Fibroblast of upper back skin (primary cell): ENCODE measurements at regions not wholly inside any gene's neighbourhood (a gene's known extent, or its start where the extent isn't known, plus 50 kb on each side); places are given as distances from the start of the nearest gene placed in this dataset.
"Not testable (repeated sequence)": the region's sequence is repeated elsewhere in the genome, so short reads cannot be mapped to it uniquely, and the experiment has no call there.

ENCODE experiments used
- DNase-seq: peaks from one replicate; pipeline ENCODE4 v3.0.0-alpha.2; 2013

DNA sequence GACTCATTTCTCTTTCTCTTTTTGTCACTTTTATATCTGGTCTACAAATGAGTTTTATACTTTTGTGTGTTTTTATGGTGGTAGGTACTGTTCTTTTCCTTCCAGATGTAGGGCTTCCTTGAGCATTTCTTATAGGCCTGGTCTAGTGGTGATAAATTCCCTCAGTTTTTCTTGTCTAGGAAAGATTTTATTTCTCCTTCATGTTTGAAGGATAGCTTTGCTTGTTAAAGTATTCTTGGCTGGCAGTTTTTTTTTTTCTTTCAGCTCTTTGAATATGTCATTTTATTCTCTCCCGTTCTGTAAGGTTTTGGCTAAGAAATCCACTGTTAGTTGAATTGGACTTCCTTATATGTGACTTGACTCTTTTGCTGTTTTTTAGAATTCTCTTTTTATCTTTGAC lies 292.7 kb downstream of the RPS24 start:
- DNase-seq: no peak

- DNase-seq: no peak
Observed at GRCh38 chr10:78327778-78328591, 294.3 kb downstream of the RPS24 start.

GRCh38 chr10:78328592-78329404 lies 295.1 kb downstream of the RPS24 start:
- no peak for DNase-seq

- DNase-seq: no peak
Observed at GRCh38 chr10:78330884-78331283, 297.2 kb downstream of the RPS24 start.

DNA sequence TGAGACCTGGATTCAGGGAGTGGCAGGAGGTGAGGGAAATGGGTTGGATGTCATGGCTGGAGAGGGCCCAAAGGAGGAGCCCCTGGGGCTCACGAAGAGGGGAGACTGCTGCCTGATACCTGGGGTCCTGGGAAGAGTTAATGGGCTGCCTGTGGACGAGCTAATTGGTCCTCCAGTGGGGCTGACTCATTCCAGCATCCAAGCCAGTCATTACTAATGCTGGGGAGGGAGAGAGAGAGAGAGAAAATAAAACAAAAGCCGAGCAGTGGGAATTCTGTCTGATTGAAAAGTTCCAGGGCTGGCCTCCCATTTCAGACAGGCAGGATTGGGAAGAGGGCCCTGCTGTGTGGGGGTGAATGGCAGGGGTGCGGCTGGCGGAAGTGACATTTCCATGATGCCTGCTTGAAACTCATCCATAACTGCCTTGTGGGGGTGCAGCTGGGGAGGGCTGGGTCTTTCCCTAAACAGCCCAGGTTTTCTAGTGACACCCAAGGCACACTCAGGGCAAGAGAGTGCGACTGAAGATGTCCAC lies 297.8 kb downstream of the RPS24 start:
- peak; percentile 67 for DNase-seq

- DNase-seq: no peak
Observed at GRCh38 chr10:78332012-78332411, 298.3 kb downstream of the RPS24 start.

GRCh38 chr10:78332657-78333056 lies 299.0 kb downstream of the RPS24 start:
- no peak for DNase-seq

- no peak for DNase-seq
Observed at GRCh38 chr10:78333362-78334143, 299.9 kb downstream of the RPS24 start.

DNA sequence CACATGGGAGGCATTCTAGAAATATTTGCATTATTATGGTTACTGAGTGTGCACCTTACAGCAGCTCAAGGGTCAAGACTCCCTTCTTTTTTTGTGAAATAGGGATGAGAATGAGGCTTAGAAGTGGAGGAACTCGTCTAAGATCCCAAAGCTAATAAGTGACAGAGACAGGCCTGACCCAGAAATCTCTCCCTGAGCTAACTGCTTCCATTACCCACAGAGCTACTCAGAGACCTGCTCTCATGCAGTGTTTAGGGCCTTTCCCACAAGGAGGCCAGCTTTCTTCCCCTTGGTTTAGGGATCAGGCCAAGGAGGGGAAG lies 301.7 kb downstream of the RPS24 start:
- DNase-seq: no peak

- no peak for DNase-seq
Observed at GRCh38 chr10:78335691-78336401, 302.2 kb downstream of the RPS24 start.

DNA sequence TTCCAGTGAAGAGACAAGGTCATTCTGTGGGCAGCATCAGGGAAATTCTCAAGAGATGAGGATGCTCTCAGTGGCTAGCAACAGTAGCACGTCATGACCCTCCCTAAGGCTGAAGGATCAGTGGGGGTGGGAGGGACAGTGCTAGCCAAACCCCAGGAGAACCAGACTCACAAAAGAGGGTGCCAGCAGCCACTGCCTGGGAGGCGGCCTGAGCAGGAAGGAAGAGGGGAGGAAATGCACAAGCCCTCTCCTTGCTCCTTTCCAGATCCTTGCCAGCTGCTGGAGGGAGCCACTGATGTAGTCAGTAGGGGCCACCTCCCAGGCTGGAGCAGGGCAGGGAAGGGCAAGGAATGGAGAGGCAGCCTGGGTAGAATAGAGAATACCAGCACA lies 302.7 kb downstream of the RPS24 start:
- peak; percentile 91 for DNase-seq

- DNase-seq: no peak
Observed at GRCh38 chr10:78337016-78337415, 303.4 kb downstream of the RPS24 start.

GRCh38 chr10:78337646-78338391 lies 304.2 kb downstream of the RPS24 start:
- peak; percentile 58 for DNase-seq

DNA sequence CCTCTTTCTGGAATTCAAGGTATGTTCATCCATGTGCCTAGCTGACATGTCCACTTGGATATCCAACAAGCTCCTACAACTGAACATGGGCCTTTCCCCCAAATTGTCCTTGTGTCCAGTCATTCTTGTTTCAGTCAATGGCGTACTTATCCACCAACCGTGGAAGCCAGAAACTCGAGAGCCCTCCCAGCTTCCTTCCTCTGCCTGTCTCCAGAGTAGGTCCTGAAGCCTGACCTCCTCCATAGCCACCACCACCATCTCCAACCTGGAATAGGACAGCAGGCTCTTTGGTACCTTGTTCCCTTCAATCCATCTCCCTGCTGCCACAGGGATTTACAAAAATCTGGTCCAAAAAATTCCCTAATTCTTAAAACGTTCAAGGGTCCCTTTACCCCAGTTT lies 305.1 kb downstream of the RPS24 start:
- DNase-seq: no peak

- DNase-seq: no peak
Observed at GRCh38 chr10:78339251-78339650, 305.6 kb downstream of the RPS24 start.

GRCh38 chr10:78341953-78342614 lies 308.4 kb downstream of the RPS24 start:
- DNase-seq: no peak

DNA sequence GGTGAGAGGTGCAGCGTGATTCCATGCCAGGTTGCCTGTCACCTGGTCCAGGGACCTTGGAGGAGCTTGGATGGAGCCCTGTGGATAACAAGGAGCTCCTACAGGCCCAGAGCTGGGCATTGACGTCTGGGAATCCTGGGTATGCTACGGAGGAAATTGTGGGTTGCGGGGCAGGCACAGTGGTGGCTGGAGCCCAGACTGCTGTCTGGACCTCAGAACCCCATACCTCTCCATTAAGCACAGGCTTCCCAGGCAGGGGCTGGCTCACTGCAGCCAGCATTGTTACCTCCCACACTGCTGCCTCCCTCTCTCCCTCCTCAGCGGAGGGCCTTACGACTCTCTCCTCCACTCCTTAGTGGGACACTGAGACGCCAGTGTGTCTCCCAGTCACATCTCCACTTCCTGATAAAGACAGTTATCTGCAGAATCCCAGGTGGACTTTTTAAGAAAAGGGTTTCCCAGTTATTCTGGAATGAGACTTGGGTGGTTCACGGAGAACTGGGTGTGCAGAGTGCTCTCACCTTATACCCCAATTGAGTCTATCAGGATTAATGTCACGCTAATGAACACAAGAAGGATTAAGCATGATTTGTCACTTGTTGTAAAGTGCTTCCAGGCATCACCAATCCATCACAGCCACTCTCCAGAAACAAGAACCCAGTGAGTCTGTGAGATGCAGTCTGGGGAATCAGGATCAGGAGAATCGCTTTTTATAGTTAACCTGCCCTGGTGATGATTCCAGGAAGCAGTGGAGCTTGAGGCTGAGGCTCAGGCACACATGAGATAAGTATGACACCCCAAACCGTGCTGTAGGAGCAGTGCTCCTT lies 309.4 kb downstream of the RPS24 start:
- no peak for DNase-seq

DNA sequence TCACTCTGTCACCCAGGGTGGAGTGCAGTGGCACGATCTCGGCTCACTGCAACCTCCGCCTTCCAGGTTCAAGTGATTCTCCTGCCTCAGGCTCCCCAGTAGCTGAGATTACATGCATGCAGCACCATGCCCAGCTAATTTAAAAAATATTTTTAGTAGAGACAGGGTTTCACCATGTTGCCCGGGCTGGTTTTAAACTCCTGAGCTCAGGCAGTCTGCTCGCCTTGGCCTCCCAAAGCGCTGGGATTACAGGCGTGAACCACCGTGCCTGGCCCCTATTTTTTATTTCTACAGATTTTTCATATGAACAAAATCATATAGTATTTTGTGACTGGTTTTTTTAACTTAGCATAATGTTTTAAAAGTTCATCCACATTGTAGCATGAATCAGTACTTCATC lies 310.6 kb downstream of the RPS24 start:
- DNase-seq: not testable (repeated sequence)

- DNase-seq: not testable (repeated sequence)
Observed at GRCh38 chr10:78345515-78345914, 311.9 kb downstream of the RPS24 start.

GRCh38 chr10:78346721-78347120 lies 313.1 kb downstream of the RPS24 start:
- no peak for DNase-seq
